ENCODE measurements at regions not wholly inside any gene's neighbourhood (a gene's known extent, or its start where the extent isn't known, plus 50 kb on each side); places are given as distances from the start of the nearest gene placed in this dataset.

DNA sequence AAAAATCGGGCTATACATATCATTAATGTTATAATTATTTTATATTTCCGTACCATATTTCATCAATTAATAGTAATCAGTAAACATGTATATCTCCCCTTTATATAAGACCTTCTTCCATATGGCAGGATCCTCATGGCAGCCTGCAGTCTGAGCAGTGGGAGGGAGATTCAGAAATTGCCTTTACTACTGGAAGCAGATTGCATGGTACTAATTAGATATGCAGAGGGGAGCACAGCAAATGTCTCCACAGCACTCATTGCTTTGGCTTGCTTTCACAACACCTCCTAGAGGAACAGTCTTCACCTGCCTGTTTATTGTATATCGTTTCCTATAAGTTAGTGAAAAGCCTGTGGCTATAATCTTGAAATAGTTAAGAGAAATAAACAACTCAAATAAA lies 585.8 kb upstream of the GOT2 start:
- TF ChIP-seq POLR2A (IDR thresholded peaks at IDR 0.05; ENCODE audit: low read depth, low read length) (no peak), POLR2AphosphoS5 (IDR thresholded peaks at IDR 0.05; ENCODE audit: low read depth, low read length) (no peak)

Data from GM12892 (cell line).